GM19043 (cell line): ENCODE measurements at regions not wholly inside any gene's neighbourhood (a gene's known extent, or its start where the extent isn't known, plus 50 kb on each side); places are given as distances from the start of the nearest gene placed in this dataset.

Source experiments
- ATAC-seq: cut with Tn5 transposase; IDR thresholded peaks from one replicate; pipeline ENCODE4 v1.9.1; 2021; ENCODE audit warnings: low read depth; ENCODE audit not compliant: unreplicated experiment

DNA sequence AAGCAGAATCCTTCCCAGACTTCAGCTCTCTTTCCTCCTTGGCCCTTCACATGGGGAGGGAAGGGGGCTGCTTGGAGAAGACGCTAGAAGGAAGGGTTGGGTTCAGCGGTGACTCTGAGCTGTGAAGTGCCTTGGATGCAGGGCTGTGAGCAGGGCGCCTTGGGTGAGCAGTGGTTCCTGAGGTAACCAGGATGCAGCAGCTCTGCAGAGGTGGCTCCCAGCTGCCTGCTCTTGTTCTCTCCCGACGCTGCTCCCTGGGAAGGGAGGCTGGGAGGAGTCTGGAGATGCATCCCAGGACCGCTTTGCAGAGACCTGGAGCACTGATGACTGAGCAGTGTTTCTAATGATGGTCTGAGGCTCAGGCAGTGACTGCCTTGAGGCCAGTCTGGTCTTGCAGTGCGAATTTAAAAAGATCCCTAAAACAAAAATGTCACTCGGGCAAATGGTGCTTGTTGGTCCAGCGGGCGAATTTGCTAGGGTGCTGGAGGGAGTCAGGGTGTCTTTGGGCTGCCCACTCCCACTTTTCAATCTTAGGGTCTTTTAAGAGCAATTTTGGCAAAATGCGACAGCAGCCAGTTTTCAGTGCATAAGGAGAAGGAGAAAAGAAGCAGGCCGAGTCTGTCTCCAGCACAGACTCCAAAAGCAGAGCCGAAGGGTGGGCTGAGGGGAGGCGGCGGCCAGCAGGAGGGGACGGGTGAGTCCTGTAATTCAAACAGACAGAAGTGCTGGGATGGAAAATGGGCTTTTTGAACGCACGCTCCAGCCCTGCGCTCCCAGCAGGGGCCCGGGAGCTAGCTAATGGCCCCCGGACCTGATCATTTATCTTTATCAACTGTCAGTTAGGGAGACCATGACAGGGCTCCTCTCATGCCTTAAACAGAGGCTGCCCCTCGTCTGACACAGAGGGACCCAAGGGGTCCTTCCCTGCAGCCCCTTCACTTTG, 191.2 kb upstream of the SHH start:
- no peak for ATAC-seq

DNA sequence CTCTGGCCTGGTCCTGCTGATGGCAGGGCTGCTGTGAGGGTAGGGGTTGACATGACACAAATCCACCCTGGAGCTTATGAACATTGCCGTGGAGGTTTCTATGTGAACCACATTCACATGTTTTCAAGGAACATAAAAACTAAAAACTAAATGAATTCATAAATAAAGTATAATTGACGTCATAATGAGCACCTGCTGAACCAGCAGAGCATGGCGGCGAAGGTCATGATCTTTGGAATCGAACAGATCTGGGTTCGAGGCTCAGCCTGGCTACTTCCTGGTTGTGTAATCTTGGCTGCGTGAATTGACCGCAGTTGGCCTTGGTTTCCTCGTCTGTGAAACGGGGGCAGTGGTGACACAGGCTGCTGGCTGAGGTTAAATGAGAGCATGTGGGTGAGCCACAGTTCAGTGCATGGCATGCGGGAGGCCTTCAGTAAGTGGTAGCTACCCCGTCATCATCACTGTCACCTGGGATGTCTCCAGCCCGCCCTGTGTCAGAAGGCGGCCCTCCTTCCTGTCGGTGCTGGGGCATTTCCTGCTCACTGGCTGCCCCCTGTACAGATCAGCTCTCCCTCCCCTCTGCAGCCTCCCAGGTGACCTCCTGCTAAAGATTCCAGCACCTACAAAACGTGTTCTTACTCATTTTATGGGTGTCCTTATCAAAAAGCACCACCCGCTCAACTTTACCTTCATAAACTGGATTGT, 190.3 kb upstream of the SHH start:
- ATAC-seq: no peak

- ATAC-seq: no peak
Observed at GRCh38 chr7:156001496-156002260, 189.4 kb upstream of the SHH start.

DNA sequence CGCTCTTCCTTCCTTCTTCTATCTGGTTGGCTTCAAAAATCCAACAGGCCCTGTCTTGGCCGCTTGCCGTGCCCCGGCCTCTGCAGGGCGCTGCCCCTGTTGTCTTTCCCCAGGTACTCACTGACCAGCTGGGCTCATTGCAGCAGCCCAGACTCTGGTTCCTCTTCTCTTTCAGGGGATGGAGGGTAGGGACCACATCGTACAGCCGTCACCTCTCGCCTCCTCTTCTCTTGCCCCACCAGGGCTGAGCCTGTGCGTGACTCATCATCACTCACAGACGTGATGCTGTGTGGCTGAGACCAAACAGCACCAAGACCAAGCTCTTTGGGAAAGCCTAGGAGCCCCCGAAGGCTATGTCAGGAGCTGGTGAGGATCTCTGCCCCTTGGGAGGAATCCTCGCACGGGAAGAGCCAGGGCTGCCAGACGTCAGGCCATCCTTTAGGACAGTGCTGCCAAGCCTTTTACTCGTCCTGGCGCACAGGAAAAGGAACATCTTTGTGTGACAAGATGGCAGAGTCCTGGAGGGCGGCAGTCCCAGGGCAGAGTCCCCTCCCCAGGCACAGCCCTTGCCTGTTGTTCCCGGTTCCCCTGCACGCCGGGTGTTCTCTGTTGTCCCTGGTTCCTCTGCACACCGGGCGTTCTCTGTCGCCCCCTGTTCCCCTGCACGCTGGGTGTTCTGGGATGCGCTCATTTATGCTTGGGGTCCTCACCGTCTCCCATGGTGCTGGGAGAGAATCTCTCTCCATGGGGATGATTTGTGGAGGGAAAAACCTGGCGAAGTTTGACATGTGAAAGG, 188.5 kb upstream of the SHH start:
- no peak for ATAC-seq

DNA sequence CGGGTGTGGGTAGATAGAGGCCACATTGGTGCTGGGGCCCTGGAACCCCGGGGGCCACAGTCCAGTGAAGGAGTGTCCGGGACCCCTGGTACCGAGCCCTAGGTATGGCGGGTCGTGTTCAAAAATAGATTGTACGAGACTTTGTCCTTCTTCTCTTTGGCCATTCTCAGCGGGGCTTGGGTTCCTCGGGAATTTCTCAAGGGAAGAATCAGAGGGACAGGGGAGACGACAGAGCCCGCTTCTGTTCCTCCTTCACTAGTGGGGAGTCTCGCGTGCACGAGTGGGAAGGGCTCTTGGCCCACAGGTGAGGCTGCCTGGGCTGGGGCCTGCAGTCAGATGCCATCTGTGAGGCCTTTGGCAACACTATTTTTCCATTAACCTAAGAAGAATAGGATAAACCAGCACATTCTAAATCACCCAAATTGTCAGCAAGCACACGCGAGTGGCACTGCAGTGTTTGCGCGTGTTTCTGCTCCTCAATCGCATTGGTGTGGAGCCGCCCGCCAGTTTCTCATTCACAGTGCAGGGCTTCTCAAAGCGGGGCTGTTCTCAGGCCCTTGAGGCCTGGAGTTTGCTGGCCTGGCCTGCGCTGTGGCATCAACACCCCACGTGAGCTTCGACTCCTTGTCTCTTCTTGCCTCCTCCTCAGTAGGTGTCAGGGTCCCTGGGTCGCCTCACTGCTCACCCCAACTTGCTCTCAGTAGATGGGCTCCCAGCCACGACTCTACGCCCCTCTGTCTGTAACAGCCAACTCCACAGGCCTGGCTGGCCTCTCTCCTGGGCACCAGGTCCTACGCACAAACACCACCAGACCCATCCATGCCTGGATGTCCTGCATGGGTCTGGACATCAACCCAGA, 187.6 kb upstream of the SHH start:
- no peak for ATAC-seq

- ATAC-seq: no peak
Observed at GRCh38 chr7:155998766-155999630, 186.7 kb upstream of the SHH start.

DNA sequence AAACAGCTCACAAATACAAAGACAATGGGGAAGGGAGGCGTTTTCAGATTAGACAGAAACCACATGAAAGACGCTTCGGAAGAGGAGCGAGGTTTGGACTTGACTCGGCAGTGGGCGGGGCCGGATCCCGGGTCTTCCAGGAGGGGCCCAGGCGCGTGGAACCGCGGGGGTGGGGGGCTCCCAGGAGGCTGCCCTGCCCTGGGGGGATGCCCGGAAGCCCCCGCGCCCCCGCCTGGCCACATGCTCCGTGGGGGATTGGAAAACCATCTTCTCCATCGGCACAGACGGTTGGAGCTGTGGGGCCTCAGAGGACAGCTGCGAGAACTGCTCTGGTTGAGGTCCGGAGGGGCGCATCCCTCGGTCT, 186.0 kb upstream of the SHH start:
- no peak for ATAC-seq

- ATAC-seq: no peak
Observed at GRCh38 chr7:155997431-155998327, 185.4 kb upstream of the SHH start.

GRCh38 chr7:155996718-155997280, 184.5 kb upstream of the SHH start:
- no peak for ATAC-seq

- no peak for ATAC-seq
Observed at GRCh38 chr7:155995183-155995612, 182.9 kb upstream of the SHH start.

- no peak for ATAC-seq
Observed at GRCh38 chr7:155994279-155994811, 182.1 kb upstream of the SHH start.

GRCh38 chr7:155993420-155994278, 181.4 kb upstream of the SHH start:
- ATAC-seq: no peak

DNA sequence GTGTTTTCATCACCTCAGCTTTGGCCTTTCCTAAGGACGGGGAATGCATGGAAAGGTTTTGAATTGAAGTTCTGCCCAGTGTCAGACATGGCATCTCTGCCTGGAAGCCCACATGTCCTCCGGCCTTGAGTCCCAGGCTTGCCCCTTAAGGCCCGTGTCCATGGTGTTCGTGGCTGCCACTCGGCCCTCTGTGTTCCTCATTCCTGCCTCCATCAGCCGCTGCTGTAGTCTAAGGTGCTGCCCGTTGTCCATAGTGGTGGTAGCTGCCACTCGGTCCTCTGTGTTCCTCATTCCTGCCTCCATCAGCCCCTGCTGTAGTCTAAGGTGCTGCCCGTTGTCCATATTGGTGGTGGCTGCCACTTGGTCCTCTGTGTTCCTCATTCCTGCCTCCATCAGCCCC, 180.7 kb upstream of the SHH start:
- no peak for ATAC-seq

DNA sequence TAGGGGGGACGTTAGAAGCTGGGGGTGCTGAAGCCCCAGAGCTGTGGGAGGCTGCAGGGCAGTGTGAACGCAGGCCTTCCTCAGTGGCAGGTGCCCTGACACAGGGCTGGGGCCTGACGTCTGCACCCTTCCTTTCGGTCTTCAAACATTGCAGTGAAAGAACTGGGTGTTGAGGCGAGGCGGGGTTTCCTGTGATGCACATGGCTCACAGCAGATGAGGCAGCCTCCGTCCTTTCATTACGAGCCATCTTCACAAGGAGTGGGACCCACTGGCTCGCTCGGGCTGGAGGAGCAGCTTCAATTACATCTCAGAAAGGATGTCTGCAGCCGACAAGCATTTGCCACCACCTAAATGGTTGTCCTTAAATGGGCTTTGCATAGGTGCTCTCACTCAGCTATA, 180.3 kb upstream of the SHH start:
- ATAC-seq: no peak

GRCh38 chr7:155992107-155992506, 179.8 kb upstream of the SHH start:
- ATAC-seq: no peak

- ATAC-seq: no peak
Observed at GRCh38 chr7:155991470-155991869, 179.2 kb upstream of the SHH start.
